ENCODE measurements at regions not wholly inside any gene's neighbourhood (a gene's known extent, or its start where the extent isn't known, plus 50 kb on each side); places are given as distances from the start of the nearest gene placed in this dataset.
A peak's percentile ranks its signal among the peaks of the same experiment; 100 is the strongest.
"Not testable (repeated sequence)": the region's sequence is repeated elsewhere in the genome, so short reads cannot be mapped to it uniquely, and the experiment has no call there.

DNA sequence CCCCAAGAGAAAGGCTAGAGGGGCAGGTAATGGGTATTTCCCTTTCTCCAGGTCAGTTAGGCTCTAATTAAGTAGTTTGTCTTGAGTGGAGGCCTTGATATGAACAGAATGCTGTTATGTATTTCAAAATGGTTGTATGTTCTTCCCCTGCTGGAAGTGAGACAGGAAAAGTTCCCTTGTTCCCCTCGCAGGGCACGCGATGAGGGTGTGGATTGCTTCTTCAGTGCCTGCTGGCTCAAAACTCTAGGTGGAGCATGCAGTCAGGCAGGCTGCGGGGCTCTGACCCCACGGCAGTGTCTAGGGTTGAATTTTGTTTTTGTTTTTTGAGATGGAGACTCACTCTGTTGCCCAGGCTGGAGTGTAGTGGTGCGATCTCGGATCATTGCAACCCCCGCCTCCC, 110.4 kb upstream of the XIST start:
- H3K36me3 Mint-ChIP-seq: peaks cover 4% of the 10 kb centered on the region
- no peaks in the 10 kb centered on the region for H3K9me3 Mint-ChIP-seq
- intact Hi-C loops (cut with micrococcal nuclease): no loop called here
- no peaks in the 10 kb centered on the region for H3K27me3 Mint-ChIP-seq
- DNase-seq: no peak
- CTCF ChIA-PET: no interaction called here
- no peak overlapping the region for H3K27ac Mint-ChIP-seq
- H3K4me1 Mint-ChIP-seq (ENCODE audit: low read depth): peaks cover 19% of the 10 kb centered on the region
- no peak overlapping the region for H3K4me3 Mint-ChIP-seq
- POLR2A ChIA-PET: no interaction called here

GRCh38 chrX:73961867-73962266, 109.4 kb upstream of the XIST start:
- DNase-seq; H3K27me3 Mint-ChIP-seq; H3K27ac Mint-ChIP-seq; POLR2A ChIA-PET; intact Hi-C loops (cut with micrococcal nuclease); H3K9me3 Mint-ChIP-seq; H3K36me3 Mint-ChIP-seq; H3K4me3 Mint-ChIP-seq; CTCF ChIA-PET: not testable (repeated sequence)
- H3K4me1 Mint-ChIP-seq (ENCODE audit: low read depth): peaks cover 26% of the 10 kb centered on the region

- Mint-ChIP-seq H3K27me3 (no peaks in the 10 kb centered on the region), H3K4me3 (peak overlapping the region; percentile 79), H3K4me1 (ENCODE audit: low read depth) (peaks cover 15% of the 10 kb centered on the region), H3K9me3 (no peaks in the 10 kb centered on the region), H3K27ac (peak overlapping the region; percentile 85), H3K36me3 (peaks cover 6% of the 10 kb centered on the region)
- ChIA-PET POLR2A (interaction anchor here (1.0 kb wide), 1 partner anchor 1324 kb away, joined by 3 read pairs; no protein-coding TSS in a partner anchor), CTCF (interaction anchor here (0.6 kb wide), 1 partner anchor 1777 kb away, joined by 3 read pairs; no protein-coding TSS in a partner anchor)
- intact Hi-C loops (cut with micrococcal nuclease): loop anchor here (1.0 to 10.0 kb wide), 5 partner anchors 33 to 1667 kb away; partner anchors contain the start of genes CHIC1, NAP1L2 and RPS4X
- DNase-seq: no peak
These were observed 92.0 kb upstream of the XIST start for GRCh38 chrX:73944563-73944908.

DNA sequence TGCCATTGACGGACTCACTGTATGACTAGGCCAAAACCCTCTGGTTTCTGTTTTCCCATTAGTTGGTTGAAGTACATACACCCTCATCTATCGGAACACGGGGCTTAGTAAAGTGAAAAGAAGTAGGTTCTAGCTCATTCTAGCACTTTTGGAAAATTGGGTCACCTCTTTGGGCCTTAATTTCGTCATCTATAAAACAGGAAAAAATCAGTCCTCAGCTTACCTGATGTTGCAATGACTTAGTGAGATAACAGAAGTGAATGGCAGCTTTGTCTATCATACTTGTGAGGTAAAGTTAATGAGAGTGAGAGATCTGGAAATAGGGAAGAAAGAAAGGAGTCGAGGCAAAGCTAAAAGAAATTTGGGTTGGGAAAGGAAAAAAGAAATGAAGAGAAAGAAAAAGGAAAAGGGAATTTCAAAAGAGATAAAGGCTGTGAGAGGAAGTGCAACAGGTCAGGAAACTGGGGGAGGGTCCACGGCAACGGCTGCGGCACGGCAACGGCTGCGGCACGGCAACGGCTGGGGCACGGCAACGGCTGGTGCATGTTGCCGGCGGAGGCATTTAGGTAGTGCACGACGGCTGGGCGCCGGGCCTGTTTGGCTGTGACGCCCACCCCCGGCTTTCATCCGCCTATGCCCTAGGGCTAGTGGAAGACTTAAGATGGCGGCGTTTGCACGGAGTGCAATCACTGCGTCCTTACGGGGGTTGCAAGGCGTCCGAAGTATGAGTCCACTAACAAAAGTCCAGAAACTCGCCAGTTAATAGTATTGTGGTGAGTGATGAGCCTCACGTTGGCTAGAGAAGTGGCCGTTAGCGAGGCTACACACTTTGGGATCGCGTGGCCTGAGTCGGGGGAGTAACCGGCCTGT, 91.4 kb upstream of the XIST start:
- Mint-ChIP-seq H3K27ac (peak overlapping the region; percentile 85), H3K4me1 (ENCODE audit: low read depth) (peaks cover 15% of the 10 kb centered on the region), H3K4me3 (peak overlapping the region; percentile 79), H3K27me3 (no peaks in the 10 kb centered on the region), H3K36me3 (peaks cover 6% of the 10 kb centered on the region), H3K9me3 (no peaks in the 10 kb centered on the region)
- peak; percentile 89 for DNase-seq
- POLR2A ChIA-PET: interaction anchor here (1.0 kb wide), 1 partner anchor 1323 kb away, joined by 3 read pairs; no protein-coding TSS in a partner anchor
- CTCF ChIA-PET: interaction anchor here (0.6 kb wide), 1 partner anchor 1777 kb away, joined by 3 read pairs; no protein-coding TSS in a partner anchor
- intact Hi-C loops (cut with micrococcal nuclease): loop anchor here (1.0 to 10.0 kb wide), 5 partner anchors 33 to 1667 kb away; partner anchors contain the start of genes CHIC1, NAP1L2 and RPS4X

GRCh38 chrX:73940893-73941470, 88.5 kb upstream of the XIST start:
- POLR2A ChIA-PET: no interaction called here

DNA sequence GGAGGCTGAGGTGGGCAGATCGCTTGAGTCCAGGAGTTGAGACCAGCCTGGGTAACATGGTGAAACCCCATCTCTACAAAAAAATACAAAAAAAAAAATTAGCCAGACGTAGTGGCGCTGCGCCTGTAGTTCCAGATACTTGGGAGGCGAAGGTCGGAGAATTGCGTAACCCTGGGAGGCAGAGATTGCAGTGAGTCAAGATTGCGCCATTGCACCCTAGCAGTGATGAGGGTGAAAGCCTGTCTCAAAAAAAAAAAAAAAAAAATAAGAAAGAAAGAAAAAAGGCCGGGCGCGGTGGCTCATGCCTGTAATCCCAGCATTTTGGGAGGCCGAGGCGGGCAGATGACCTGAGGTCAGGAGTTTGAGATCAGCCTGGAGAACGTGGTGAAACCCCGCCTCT, 85.3 kb upstream of the XIST start:
- H3K27me3 Mint-ChIP-seq; DNase-seq; CTCF ChIA-PET; H3K27ac Mint-ChIP-seq; intact Hi-C loops (cut with micrococcal nuclease); H3K4me1 Mint-ChIP-seq (ENCODE audit: low read depth); H3K9me3 Mint-ChIP-seq; H3K36me3 Mint-ChIP-seq; H3K4me3 Mint-ChIP-seq; POLR2A ChIA-PET: not testable (repeated sequence)

More at GRCh38 chrX:73940893-73941470, 88.5 kb upstream of the XIST start:
- Mint-ChIP-seq H3K4me3 (no peak overlapping the region), H3K9me3 (no peaks in the 10 kb centered on the region), H3K4me1 (ENCODE audit: low read depth) (peaks cover 6% of the 10 kb centered on the region), H3K36me3 (peaks cover 2% of the 10 kb centered on the region), H3K27ac (no peak overlapping the region), H3K27me3 (no peaks in the 10 kb centered on the region)
- DNase-seq: no peak
- intact Hi-C loops (cut with micrococcal nuclease): loop anchor here (5.0 to 10.0 kb wide), 3 partner anchors 351 to 1664 kb away; partner anchors contain the start of genes NAP1L2 and RPS4X
- CTCF ChIA-PET: no interaction called here

DNA sequence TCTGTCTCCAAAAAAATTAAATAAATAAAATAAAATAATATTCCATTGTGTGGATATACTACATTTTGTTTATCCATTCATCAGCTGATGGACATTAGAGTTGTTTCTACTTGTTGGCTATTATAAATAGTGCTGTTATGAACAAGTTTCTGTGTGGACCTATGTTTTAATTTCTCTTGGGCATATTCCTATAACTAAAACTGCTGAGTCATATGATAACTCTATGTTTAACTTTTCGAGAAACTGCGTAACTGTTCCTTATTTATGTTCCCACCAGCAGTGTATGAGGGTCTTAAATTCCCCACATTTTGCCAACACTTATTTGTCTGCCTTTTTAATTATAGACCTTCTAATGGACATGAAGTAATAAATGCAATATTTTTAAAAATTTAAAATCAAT, 80.0 kb upstream of the XIST start:
- Mint-ChIP-seq H3K4me1 (ENCODE audit: low read depth) (no peaks in the 10 kb centered on the region), H3K4me3 (no peak overlapping the region), H3K27me3 (no peaks in the 10 kb centered on the region), H3K9me3 (no peaks in the 10 kb centered on the region), H3K36me3 (no peaks in the 10 kb centered on the region), H3K27ac (no peak overlapping the region)
- ChIA-PET CTCF (no interaction called here), POLR2A (no interaction called here)
- intact Hi-C loops (cut with micrococcal nuclease): no loop called here
- no peak for DNase-seq

DNA sequence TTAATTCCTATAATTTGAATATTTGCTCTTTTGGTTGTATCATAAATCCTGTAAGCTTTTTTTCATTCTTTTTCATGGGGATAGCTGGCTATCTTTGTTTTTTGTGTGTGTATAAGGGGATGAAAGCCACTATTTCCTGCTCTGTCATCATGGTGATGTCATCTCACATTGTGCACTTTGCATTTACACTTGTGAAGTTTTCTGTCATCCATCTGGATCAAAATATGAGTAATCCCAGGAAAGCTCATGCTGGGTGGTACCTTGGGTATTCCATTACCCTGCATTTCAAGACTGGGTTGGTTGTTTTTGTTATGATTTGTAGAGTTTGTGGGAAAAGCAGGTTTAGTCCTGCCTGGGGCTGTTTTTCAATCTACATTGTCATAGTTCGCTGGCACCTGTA, 77.8 kb upstream of the XIST start:
- ChIA-PET CTCF (no interaction called here), POLR2A (no interaction called here)
- no peak overlapping the region for H3K4me3 Mint-ChIP-seq
- no peak overlapping the region for H3K27ac Mint-ChIP-seq
- no peaks in the 10 kb centered on the region for H3K4me1 Mint-ChIP-seq (ENCODE audit: low read depth)
- H3K27me3 Mint-ChIP-seq: no peaks in the 10 kb centered on the region
- intact Hi-C loops (cut with micrococcal nuclease): no loop called here
- H3K9me3 Mint-ChIP-seq: no peaks in the 10 kb centered on the region
- no peaks in the 10 kb centered on the region for H3K36me3 Mint-ChIP-seq
- no peak for DNase-seq

DNA sequence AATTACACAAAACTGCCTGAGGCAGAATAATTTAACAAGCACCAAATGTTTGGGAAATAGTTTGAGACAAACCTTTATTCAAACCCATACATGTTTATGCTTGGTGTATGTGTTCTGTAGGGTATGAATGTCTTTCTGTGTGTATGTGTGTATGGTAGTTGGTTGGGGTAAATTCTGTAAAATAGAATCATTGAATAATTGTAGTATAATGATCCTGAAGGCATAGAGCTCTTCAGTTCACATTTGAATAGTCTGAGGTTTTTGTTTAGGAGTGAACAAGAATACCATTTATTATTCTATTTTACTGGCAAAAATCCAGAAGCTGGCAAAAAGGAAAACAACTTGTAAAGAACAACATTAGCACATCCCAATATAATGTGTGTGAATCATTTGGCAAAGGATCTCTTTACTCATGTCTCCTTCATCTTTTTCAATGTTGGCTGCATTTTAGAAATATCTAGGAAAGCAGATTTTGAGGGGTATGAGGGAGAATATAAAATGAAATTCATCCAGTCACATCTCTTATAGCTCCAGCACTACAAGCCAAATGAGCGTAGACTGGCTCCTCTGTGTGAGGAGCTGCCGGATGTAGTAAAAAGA, 70.4 kb upstream of the XIST start:
- ChIA-PET POLR2A (no interaction called here), CTCF (no interaction called here)
- H3K9me3 Mint-ChIP-seq: no peaks in the 10 kb centered on the region
- DNase-seq: no peak
- intact Hi-C loops (cut with micrococcal nuclease): no loop called here
- H3K27me3 Mint-ChIP-seq: no peaks in the 10 kb centered on the region
- no peaks in the 10 kb centered on the region for H3K4me1 Mint-ChIP-seq (ENCODE audit: low read depth)
- no peak overlapping the region for H3K4me3 Mint-ChIP-seq
- H3K27ac Mint-ChIP-seq: no peak overlapping the region
- no peaks in the 10 kb centered on the region for H3K36me3 Mint-ChIP-seq

GRCh38 chrX:73916931-73917667, 64.6 kb upstream of the XIST start:
- intact Hi-C loops (cut with micrococcal nuclease): no loop called here
- POLR2A ChIA-PET: no interaction called here

GRCh38 chrX:73916489-73916888, 64.0 kb upstream of the XIST start:
- no peaks in the 10 kb centered on the region for H3K4me1 Mint-ChIP-seq (ENCODE audit: low read depth)
- H3K27me3 Mint-ChIP-seq: no peaks in the 10 kb centered on the region
- H3K4me3 Mint-ChIP-seq: no peak overlapping the region
- H3K36me3 Mint-ChIP-seq: no peaks in the 10 kb centered on the region
- ChIA-PET CTCF (no interaction called here), POLR2A (no interaction called here)
- H3K9me3 Mint-ChIP-seq: no peaks in the 10 kb centered on the region
- no peak for DNase-seq
- no peak overlapping the region for H3K27ac Mint-ChIP-seq
- intact Hi-C loops (cut with micrococcal nuclease): no loop called here

More at GRCh38 chrX:73916931-73917667, 64.6 kb upstream of the XIST start:
- H3K27me3 Mint-ChIP-seq: no peaks in the 10 kb centered on the region
- CTCF ChIA-PET: no interaction called here
- H3K9me3 Mint-ChIP-seq: no peaks in the 10 kb centered on the region
- no peaks in the 10 kb centered on the region for H3K4me1 Mint-ChIP-seq (ENCODE audit: low read depth)
- no peaks in the 10 kb centered on the region for H3K36me3 Mint-ChIP-seq
- no peak for DNase-seq
- no peak overlapping the region for H3K4me3 Mint-ChIP-seq
- no peak overlapping the region for H3K27ac Mint-ChIP-seq

DNA sequence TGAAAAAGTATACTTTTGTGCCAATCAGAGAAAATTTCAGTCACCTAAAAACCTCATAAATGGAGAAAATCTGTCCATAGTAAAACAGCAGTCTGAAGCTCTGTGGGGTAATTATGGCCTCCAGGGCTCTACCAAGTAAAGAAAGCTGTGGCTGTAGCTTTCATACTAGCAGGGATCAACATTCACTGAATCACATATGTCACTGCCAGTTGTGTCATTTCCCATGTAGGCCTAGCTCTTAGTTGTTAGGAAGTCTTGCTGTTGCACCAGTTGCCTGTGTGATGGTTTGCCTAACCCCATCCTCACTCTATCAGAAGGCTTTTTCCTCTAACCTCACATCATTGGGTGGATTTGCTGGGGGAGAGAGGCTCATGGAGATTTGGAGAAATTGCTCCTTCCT, 62.3 kb upstream of the XIST start:
- H3K27me3 Mint-ChIP-seq; DNase-seq; POLR2A ChIA-PET; H3K4me3 Mint-ChIP-seq; H3K4me1 Mint-ChIP-seq (ENCODE audit: low read depth); intact Hi-C loops (cut with micrococcal nuclease); CTCF ChIA-PET; H3K27ac Mint-ChIP-seq; H3K36me3 Mint-ChIP-seq; H3K9me3 Mint-ChIP-seq: not testable (repeated sequence)
